ENCODE measurements at regions not wholly inside any gene's neighbourhood (a gene's known extent, or its start where the extent isn't known, plus 50 kb on each side); places are given as distances from the start of the nearest gene placed in this dataset.

- no peak for TF ChIP-seq POLR2A (IDR thresholded peaks at IDR 0.05)
- no peak for TF ChIP-seq CTCF (IDR thresholded peaks at IDR 0.05)
Observed at GRCh38 chr18:73656691-73657090, 490.9 kb downstream of the FBXO15 start.

Measured in thyroid gland (tissue), 4 donors.